GM21528 (cell line): ENCODE measurements at regions not wholly inside any gene's neighbourhood (a gene's known extent, or its start where the extent isn't known, plus 50 kb on each side); places are given as distances from the start of the nearest gene placed in this dataset.
"Not testable (repeated sequence)": the region's sequence is repeated elsewhere in the genome, so short reads cannot be mapped to it uniquely, and the experiment has no call there.

Experiments
- ATAC-seq: cut with Tn5 transposase; IDR thresholded peaks from one replicate; pipeline ENCODE4 v1.9.1; 2021; ENCODE audit warnings: mild to moderate bottlenecking, moderate library complexity; ENCODE audit not compliant: unreplicated experiment, low FRiP score

- no peak for ATAC-seq
Observed at GRCh38 chr12:68387338-68387737, 55.2 kb upstream of the MDM1 start.

- ATAC-seq, result no peak
Observed at GRCh38 chr12:68389305-68389704, 57.1 kb upstream of the MDM1 start.

GRCh38 chr12:68391937-68392336 is 59.8 kb upstream of the MDM1 start:
- no peak for ATAC-seq

- ATAC-seq, result no peak
Observed at GRCh38 chr12:68392376-68392775, 60.2 kb upstream of the MDM1 start.

GRCh38 chr12:68393417-68393816 is 61.3 kb upstream of the MDM1 start:
- no peak for ATAC-seq

GRCh38 chr12:68397566-68398158 is 65.5 kb upstream of the MDM1 start:
- no peak for ATAC-seq

GRCh38 chr12:68398689-68399088 is 66.5 kb upstream of the MDM1 start:
- not testable (repeated sequence) for ATAC-seq

- ATAC-seq, result no peak
Observed at GRCh38 chr12:68400226-68400829, 68.2 kb upstream of the MDM1 start.

- no peak for ATAC-seq
Observed at GRCh38 chr12:68402422-68402821, 70.3 kb upstream of the MDM1 start.

- ATAC-seq, result no peak
Observed at GRCh38 chr12:68403296-68403695, 71.1 kb upstream of the MDM1 start.

- no peak for ATAC-seq
Observed at GRCh38 chr12:68403711-68404110, 71.5 kb upstream of the MDM1 start.

- ATAC-seq, result no peak
Observed at GRCh38 chr12:68405343-68405781, 73.2 kb upstream of the MDM1 start.

GRCh38 chr12:68406134-68406576 is 74.0 kb upstream of the MDM1 start:
- no peak for ATAC-seq

GRCh38 chr12:68406911-68407310 is 74.7 kb upstream of the MDM1 start:
- ATAC-seq, result no peak

GRCh38 chr12:68410018-68410660 is 78.0 kb upstream of the MDM1 start:
- ATAC-seq, result no peak

GRCh38 chr12:68411371-68411770 is 79.2 kb upstream of the MDM1 start:
- no peak for ATAC-seq

GRCh38 chr12:68414988-68415387 is 82.8 kb upstream of the MDM1 start:
- ATAC-seq, result no peak

GRCh38 chr12:68416350-68416749 is 84.2 kb upstream of the MDM1 start:
- no peak for ATAC-seq

GRCh38 chr12:68416826-68417225 is 84.7 kb upstream of the MDM1 start:
- ATAC-seq, result no peak

GRCh38 chr12:68418137-68418460 is 85.9 kb upstream of the MDM1 start:
- ATAC-seq, result no peak

GRCh38 chr12:68420225-68421010 is 88.3 kb upstream of the MDM1 start:
- ATAC-seq, result no peak
